ENCODE measurements at regions not wholly inside any gene's neighbourhood (a gene's known extent, or its start where the extent isn't known, plus 50 kb on each side); places are given as distances from the start of the nearest gene placed in this dataset.
"Not testable (repeated sequence)": the region's sequence is repeated elsewhere in the genome, so short reads cannot be mapped to it uniquely, and the experiment has no call there.

DNA sequence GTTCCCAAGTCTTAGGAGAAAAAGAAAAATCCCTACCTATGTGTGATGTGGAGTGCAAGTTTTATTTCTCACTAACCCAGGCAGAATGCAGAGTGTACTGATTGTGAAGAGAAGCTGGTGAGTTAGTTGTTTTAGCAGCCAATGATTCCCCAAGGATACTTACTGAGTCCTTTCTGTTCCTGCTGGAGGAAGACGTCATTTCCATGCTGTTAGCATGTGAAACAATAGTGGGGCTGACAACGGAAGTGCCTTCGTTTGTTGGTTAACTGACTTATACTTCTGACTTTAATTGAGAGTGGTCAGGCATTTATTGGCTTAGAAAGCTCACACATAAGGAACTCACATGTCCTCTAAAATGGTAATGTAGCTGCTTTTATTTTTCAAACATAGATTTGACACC, 180.6 kb downstream of the MC4R start:
- ATAC-seq (ENCODE audit: low read depth), result no peak
- no peak overlapping the region for H3K27ac Mint-ChIP-seq
- DNase-seq, result no peak
- POLR2A ChIA-PET, result no interaction called here
- no peaks in the 10 kb centered on the region for H3K27me3 Mint-ChIP-seq
- H3K4me1 Mint-ChIP-seq, result no peaks in the 10 kb centered on the region
- H3K9me3 Mint-ChIP-seq, result no peaks in the 10 kb centered on the region
- H3K36me3 Mint-ChIP-seq, result no peaks in the 10 kb centered on the region
- H3K4me3 Mint-ChIP-seq, result no peak overlapping the region

DNA sequence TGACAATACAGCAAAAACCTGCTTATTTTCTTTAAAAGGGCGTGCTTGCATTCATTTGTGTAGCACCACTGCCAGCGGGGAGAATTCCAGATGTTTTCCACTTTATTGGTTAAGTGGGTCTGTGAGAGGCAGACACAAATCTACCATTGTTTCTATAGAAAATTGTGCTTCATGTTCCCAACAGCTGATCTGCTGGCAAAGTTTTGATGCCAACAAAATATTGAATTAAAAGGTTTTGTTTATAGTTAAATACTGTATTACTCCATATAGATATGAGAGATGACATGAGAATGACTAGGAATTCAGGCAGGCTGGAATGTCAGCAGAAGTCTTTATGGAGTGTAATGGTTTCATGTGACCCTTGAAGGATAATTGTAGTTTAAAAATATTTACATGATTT, 182.7 kb downstream of the MC4R start:
- DNase-seq (no peak), ATAC-seq (ENCODE audit: low read depth) (no peak)
- H3K27me3 Mint-ChIP-seq, result no peaks in the 10 kb centered on the region
- no peaks in the 10 kb centered on the region for H3K36me3 Mint-ChIP-seq
- POLR2A ChIA-PET, result no interaction called here
- no peak overlapping the region for H3K27ac Mint-ChIP-seq
- no peaks in the 10 kb centered on the region for H3K9me3 Mint-ChIP-seq
- no peak overlapping the region for H3K4me3 Mint-ChIP-seq
- H3K4me1 Mint-ChIP-seq, result no peaks in the 10 kb centered on the region

- ATAC-seq (ENCODE audit: low read depth) (no peak), DNase-seq (no peak)
- peaks cover 2% of the 10 kb centered on the region for H3K27me3 Mint-ChIP-seq
- no peaks in the 10 kb centered on the region for H3K36me3 Mint-ChIP-seq
- POLR2A ChIA-PET, result no interaction called here
- no peak overlapping the region for H3K27ac Mint-ChIP-seq
- no peaks in the 10 kb centered on the region for H3K9me3 Mint-ChIP-seq
- no peak overlapping the region for H3K4me3 Mint-ChIP-seq
- no peaks in the 10 kb centered on the region for H3K4me1 Mint-ChIP-seq
Measured at GRCh38 chr18:60188958-60189357, 183.6 kb downstream of the MC4R start.

- no peaks in the 10 kb centered on the region for H3K4me1 Mint-ChIP-seq
- H3K27ac Mint-ChIP-seq, result no peak overlapping the region
- no peaks in the 10 kb centered on the region for H3K9me3 Mint-ChIP-seq
- H3K36me3 Mint-ChIP-seq, result no peaks in the 10 kb centered on the region
- peaks cover 2% of the 10 kb centered on the region for H3K27me3 Mint-ChIP-seq
- POLR2A ChIA-PET, result no interaction called here
- no peak for ATAC-seq (ENCODE audit: low read depth)
- H3K4me3 Mint-ChIP-seq, result no peak overlapping the region
- DNase-seq, result no peak
Measured at GRCh38 chr18:60182223-60182622, 190.4 kb downstream of the MC4R start.

DNA sequence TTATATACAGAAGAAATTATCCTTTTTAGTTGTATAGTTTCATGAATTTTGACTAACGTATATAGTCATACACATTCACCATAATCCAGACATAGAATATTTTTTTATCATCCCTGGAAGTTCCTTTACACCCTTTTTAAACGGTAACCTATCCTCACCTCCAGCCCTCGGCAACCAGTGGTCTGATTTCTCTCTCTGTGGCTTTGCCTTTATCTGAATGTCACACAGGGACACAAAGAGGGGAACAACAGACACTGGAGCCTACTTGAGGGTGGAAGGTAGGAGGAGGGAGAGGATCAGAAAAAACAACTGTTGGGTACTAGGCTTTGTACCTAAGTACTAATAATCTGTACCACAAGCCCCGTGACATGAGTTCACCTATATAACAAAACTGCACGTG, 191.9 kb downstream of the MC4R start:
- ATAC-seq (ENCODE audit: low read depth), result no peak

DNA sequence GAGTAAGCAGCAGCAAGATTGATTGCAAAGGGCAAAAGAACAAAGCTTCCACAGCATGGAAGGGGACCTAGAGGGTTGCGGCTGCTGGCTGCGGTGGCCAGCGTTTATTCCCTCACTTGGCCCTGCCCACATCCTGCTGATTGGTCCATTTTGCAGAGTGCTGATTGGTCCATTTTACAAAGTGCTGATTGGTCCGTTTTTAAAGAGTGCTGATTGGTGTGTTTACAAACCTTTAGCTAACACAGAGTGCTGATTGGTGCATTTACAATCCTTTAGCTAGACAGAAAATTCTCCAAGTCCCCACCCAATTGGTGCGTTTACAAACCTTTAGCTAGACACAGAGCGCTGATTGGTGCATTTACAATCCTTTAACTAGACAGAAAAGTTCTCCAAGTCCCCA, 194.4 kb downstream of the MC4R start:
- H3K27ac Mint-ChIP-seq; H3K4me1 Mint-ChIP-seq; H3K9me3 Mint-ChIP-seq; ATAC-seq (ENCODE audit: low read depth); H3K36me3 Mint-ChIP-seq; POLR2A ChIA-PET; DNase-seq; H3K4me3 Mint-ChIP-seq; H3K27me3 Mint-ChIP-seq: not testable (repeated sequence)

More for the DNA sequence above, 191.9 kb downstream of the MC4R start:
- DNase-seq, result no peak
- Mint-ChIP-seq H3K27ac (no peak overlapping the region), H3K36me3 (no peaks in the 10 kb centered on the region), H3K27me3 (peaks cover 2% of the 10 kb centered on the region), H3K9me3 (no peaks in the 10 kb centered on the region), H3K4me1 (no peaks in the 10 kb centered on the region), H3K4me3 (no peak overlapping the region)
- POLR2A ChIA-PET, result no interaction called here

DNA sequence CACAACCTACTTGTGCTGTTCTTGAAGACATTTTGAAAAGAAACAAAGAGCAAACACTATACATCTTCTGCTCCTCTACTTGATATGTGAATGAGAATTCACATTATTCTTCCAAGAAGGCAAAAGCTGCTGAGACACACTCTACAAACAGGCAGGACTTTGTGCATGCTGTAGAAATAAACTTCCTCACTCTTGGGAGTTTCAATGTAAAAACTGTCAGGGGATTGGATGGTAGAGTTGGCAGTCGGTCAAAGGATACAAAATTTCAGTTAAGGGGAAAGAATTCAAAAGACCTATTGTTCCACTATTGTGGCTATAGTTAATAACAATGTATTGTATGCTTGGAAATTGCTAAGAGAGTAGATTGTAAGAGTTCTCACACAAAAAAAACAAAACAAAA, 196.3 kb downstream of the MC4R start:
- no peak for ATAC-seq (ENCODE audit: low read depth)
- H3K9me3 Mint-ChIP-seq, result no peaks in the 10 kb centered on the region
- no peak overlapping the region for H3K4me3 Mint-ChIP-seq
- H3K27me3 Mint-ChIP-seq, result no peaks in the 10 kb centered on the region
- POLR2A ChIA-PET, result no interaction called here
- no peaks in the 10 kb centered on the region for H3K36me3 Mint-ChIP-seq
- H3K4me1 Mint-ChIP-seq, result no peaks in the 10 kb centered on the region
- no peak for DNase-seq
- H3K27ac Mint-ChIP-seq, result no peak overlapping the region

- no peaks in the 10 kb centered on the region for H3K9me3 Mint-ChIP-seq
- no peaks in the 10 kb centered on the region for H3K27me3 Mint-ChIP-seq
- no peak overlapping the region for H3K27ac Mint-ChIP-seq
- no peak overlapping the region for H3K4me3 Mint-ChIP-seq
- no peaks in the 10 kb centered on the region for H3K4me1 Mint-ChIP-seq
- no peak for DNase-seq
- no peaks in the 10 kb centered on the region for H3K36me3 Mint-ChIP-seq
- POLR2A ChIA-PET, result no interaction called here
- ATAC-seq (ENCODE audit: low read depth), result no peak
Measured at GRCh38 chr18:60174832-60175231, 197.7 kb downstream of the MC4R start.

DNA sequence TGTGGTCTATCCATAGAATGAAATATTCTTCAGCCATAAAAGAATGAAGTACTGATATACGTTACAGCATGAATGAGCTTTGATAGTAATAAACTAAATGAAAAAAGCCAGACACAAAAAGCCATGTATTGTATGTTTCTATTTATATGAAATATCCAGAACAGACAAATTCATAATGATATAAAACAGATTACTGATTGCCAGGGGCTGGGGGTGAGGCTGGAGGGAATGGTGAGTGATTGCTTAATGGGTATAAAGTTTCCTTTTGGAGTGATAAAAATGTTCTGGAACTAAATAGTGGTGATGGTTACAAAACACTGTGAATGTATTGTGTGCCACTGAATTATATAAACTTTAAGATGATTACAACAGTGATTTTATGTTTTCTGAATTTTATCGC, 200.5 kb downstream of the MC4R start:
- DNase-seq, result no peak
- POLR2A ChIA-PET, result no interaction called here
- no peak overlapping the region for H3K27ac Mint-ChIP-seq

DNA sequence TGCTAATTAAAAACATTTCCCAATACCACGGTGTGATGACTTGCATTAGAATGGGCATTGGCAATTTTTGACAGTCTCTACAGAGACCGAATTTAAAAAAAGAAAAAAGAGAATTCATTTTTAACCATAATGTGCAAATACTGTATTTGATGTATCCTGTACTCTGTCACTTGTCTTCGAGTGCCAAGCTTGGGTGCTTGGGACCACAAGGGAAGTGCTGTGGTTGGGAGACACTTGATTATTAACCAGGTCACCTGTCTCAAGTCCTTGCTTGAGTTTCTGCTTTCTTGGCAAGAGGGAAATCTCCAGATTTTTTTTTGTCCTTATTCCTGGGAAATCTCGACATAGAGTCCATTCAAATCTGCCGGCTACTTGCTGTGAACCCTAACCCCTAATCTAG, 209.0 kb downstream of the MC4R start:
- Mint-ChIP-seq H3K4me3 (no peak overlapping the region), H3K36me3 (no peaks in the 10 kb centered on the region), H3K9me3 (peaks cover 2% of the 10 kb centered on the region), H3K27me3 (no peaks in the 10 kb centered on the region), H3K4me1 (no peaks in the 10 kb centered on the region), H3K27ac (no peak overlapping the region)
- DNase-seq, result no peak
- ATAC-seq (ENCODE audit: low read depth), result no peak
- POLR2A ChIA-PET, result no interaction called here

More for the DNA sequence above, 200.5 kb downstream of the MC4R start:
- peaks cover 2% of the 10 kb centered on the region for H3K9me3 Mint-ChIP-seq
- H3K27me3 Mint-ChIP-seq, result no peaks in the 10 kb centered on the region
- ATAC-seq (ENCODE audit: low read depth), result no peak
- no peak overlapping the region for H3K4me3 Mint-ChIP-seq
- H3K36me3 Mint-ChIP-seq, result no peaks in the 10 kb centered on the region
- H3K4me1 Mint-ChIP-seq, result no peaks in the 10 kb centered on the region

GRCh38 chr18:60162388-60162787, 210.2 kb downstream of the MC4R start:
- Mint-ChIP-seq H3K4me3 (no peak overlapping the region), H3K4me1 (no peaks in the 10 kb centered on the region), H3K27ac (no peak overlapping the region), H3K36me3 (no peaks in the 10 kb centered on the region), H3K27me3 (no peaks in the 10 kb centered on the region), H3K9me3 (peaks cover 2% of the 10 kb centered on the region)
- DNase-seq (no peak), ATAC-seq (ENCODE audit: low read depth) (no peak)
- POLR2A ChIA-PET, result no interaction called here

DNA sequence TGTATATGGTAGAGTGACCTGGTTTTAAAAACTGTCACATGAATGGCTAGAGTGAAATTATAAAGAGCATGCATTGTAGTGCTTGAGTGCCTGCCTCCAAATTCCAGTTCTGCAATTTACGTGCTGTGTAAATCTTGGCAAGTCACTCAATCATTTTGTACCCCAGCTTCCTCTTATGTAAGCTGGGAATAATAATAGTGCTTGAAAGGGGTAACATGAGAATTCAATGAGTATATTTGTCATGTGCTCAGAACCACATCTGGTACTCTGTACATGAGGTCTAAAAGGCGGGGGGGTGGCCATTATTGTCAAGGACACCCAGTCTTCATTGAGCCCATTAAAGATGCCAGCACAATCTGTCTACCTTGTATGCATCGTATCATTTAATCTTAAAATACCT, 214.8 kb downstream of the MC4R start:
- ATAC-seq (ENCODE audit: low read depth) (no peak), DNase-seq (no peak)
- Mint-ChIP-seq H3K4me3 (no peak overlapping the region), H3K27me3 (no peaks in the 10 kb centered on the region), H3K27ac (no peak overlapping the region), H3K4me1 (no peaks in the 10 kb centered on the region), H3K9me3 (peaks cover 4% of the 10 kb centered on the region), H3K36me3 (no peaks in the 10 kb centered on the region)
- POLR2A ChIA-PET, result no interaction called here

- Mint-ChIP-seq H3K4me1 (no peaks in the 10 kb centered on the region), H3K27ac (no peak overlapping the region), H3K9me3 (peaks cover 4% of the 10 kb centered on the region), H3K36me3 (no peaks in the 10 kb centered on the region), H3K27me3 (no peaks in the 10 kb centered on the region), H3K4me3 (no peak overlapping the region)
- DNase-seq, result no peak
- no peak for ATAC-seq (ENCODE audit: low read depth)
- POLR2A ChIA-PET, result no interaction called here
Measured at GRCh38 chr18:60153376-60153775, 219.2 kb downstream of the MC4R start.

DNA sequence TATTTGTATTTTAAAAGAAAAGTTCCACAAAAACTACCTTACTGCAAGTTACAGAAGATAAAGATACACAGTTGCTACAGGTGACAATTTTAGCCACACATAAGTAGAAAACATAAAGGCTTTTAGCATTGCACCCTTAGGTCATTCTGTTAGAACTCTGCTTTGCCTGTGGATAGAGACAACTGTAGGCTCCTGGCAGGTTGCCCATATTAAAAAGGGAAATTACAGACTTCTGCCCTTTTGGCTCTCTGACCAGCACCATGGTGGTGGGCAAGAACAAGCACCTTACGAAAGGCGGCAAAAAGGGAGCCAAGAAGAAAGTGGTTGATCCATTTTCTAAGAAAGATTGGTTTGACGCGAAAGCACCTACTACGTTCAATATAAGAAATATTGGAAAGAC, 223.3 kb downstream of the MC4R start:
- no peaks in the 10 kb centered on the region for H3K36me3 Mint-ChIP-seq
- ATAC-seq (ENCODE audit: low read depth) (no peak), DNase-seq (no peak)
- no peak overlapping the region for H3K4me3 Mint-ChIP-seq
- peaks cover 2% of the 10 kb centered on the region for H3K9me3 Mint-ChIP-seq
- H3K27me3 Mint-ChIP-seq, result no peaks in the 10 kb centered on the region
- no peaks in the 10 kb centered on the region for H3K4me1 Mint-ChIP-seq
- H3K27ac Mint-ChIP-seq, result no peak overlapping the region
- POLR2A ChIA-PET, result no interaction called here

- POLR2A ChIA-PET, result no interaction called here
- Mint-ChIP-seq H3K27ac (no peak overlapping the region), H3K27me3 (no peaks in the 10 kb centered on the region), H3K9me3 (no peaks in the 10 kb centered on the region), H3K4me3 (no peak overlapping the region), H3K36me3 (no peaks in the 10 kb centered on the region), H3K4me1 (no peaks in the 10 kb centered on the region)
- ATAC-seq (ENCODE audit: low read depth) (no peak), DNase-seq (no peak)
Measured at GRCh38 chr18:60147323-60147722, 225.3 kb downstream of the MC4R start.
